HG02943 (cell line): ENCODE measurements at regions not wholly inside any gene's neighbourhood (a gene's known extent, or its start where the extent isn't known, plus 50 kb on each side); places are given as distances from the start of the nearest gene placed in this dataset.
"Not testable (repeated sequence)": the region's sequence is repeated elsewhere in the genome, so short reads cannot be mapped to it uniquely, and the experiment has no call there.

Experiments used
- ATAC-seq: cut with Tn5 transposase; IDR thresholded peaks from one replicate; pipeline ENCODE4 v1.9.1; 2021; ENCODE audit warnings: mild to moderate bottlenecking, low read depth, moderate library complexity; ENCODE audit not compliant: unreplicated experiment

DNA sequence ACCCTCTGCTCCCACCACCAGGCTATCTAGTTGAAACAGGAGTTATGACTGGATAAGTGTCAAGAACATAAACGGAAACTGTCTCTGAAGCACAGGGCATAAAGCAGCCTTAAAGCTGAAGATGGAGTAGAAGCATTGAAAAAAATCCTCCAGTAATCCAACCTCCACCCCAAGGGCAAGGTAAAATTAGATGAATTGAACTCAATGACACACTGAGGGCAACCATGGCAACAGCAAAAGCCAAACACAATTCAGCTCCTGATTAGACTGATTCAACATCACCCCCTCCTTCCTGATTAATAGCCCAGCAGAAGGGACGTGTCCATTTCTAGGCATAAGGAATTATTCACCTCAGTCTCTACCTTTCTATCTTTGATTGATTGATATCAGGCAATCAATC, 183.2 kb upstream of the MAP3K1 start:
- ATAC-seq = no peak

GRCh38 chr5:56631719-56632118, 183.6 kb upstream of the MAP3K1 start:
- no peak for ATAC-seq

- not testable (repeated sequence) for ATAC-seq
Measured at GRCh38 chr5:56628616-56629015, 186.7 kb upstream of the MAP3K1 start.

DNA sequence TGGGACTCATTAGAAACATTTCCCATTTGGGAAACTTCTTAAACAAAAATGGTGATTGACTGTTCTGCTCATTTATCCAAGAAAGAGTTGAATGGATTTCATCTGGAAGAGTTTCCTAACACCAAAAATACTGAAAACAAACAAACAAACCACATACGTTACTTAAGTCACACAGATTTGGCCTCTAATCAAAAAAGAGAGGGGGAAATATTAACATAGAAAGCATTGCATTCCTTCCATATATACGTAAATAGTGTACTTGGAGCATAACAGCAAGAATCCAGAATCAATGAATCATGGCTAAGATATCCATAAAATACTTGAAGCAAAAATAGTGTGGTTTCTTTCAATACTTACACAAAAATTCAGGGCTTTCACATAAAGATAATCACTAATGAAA, 189.8 kb upstream of the MAP3K1 start:
- no peak for ATAC-seq

DNA sequence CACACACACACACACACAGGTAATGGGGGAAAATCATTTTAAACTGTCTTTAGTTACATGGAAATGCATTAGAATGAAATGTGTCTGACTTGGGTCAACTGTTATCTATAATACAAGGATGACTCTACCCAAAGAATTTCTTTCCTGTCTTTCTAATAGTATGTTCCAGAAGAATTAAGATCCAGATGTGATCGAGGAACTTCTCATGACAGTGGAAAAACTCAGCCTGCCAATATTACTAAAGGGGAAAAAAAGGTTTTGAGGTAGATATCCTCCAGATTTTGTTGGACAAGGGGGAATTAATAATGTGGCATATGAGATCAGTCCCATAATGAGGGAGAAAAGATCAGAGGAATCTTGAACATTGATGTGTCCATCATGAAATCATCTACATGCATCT, 190.6 kb upstream of the MAP3K1 start:
- no peak for ATAC-seq

- no peak for ATAC-seq
Measured at GRCh38 chr5:56622141-56622540, 193.2 kb upstream of the MAP3K1 start.

GRCh38 chr5:56620903-56621677, 194.3 kb upstream of the MAP3K1 start:
- ATAC-seq = no peak

GRCh38 chr5:56617998-56618397, 197.4 kb upstream of the MAP3K1 start:
- ATAC-seq = no peak

GRCh38 chr5:56616454-56617160, 198.7 kb upstream of the MAP3K1 start:
- no peak for ATAC-seq

- no peak for ATAC-seq
Measured at GRCh38 chr5:56615361-56616153, 199.8 kb upstream of the MAP3K1 start.

GRCh38 chr5:56612759-56613158, 202.6 kb upstream of the MAP3K1 start:
- ATAC-seq = no peak

- ATAC-seq = no peak
Measured at GRCh38 chr5:56612353-56612752, 203.0 kb upstream of the MAP3K1 start.

DNA sequence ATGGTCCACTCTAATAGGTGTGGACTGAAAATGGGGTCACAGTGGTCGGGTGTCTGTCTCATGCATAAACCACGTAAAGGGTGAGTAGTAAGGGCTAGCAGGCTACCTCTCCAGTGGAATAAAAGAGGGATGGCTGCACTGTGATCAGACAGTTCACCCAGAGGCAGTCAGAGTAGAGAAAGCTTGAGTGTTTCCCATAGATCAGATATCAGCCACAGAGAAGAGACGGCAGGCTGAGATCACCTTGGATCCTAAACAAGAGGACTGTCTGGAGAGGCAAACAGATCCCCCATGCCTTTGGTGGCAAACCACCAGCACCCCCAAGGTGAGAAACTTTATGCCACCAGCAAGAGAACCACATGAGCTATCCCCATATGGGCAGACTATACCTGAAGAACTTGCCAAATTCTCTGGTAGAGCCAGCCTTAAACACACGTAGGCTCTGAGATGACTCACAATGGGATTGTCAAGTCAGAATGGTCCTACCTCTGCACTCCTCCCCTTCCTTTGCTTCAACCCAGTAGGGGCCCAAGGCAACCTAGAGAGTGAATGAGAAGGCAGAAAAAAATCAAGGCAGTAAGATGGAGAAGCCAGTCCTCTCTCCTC, 205.2 kb upstream of the MAP3K1 start:
- no peak for ATAC-seq

DNA sequence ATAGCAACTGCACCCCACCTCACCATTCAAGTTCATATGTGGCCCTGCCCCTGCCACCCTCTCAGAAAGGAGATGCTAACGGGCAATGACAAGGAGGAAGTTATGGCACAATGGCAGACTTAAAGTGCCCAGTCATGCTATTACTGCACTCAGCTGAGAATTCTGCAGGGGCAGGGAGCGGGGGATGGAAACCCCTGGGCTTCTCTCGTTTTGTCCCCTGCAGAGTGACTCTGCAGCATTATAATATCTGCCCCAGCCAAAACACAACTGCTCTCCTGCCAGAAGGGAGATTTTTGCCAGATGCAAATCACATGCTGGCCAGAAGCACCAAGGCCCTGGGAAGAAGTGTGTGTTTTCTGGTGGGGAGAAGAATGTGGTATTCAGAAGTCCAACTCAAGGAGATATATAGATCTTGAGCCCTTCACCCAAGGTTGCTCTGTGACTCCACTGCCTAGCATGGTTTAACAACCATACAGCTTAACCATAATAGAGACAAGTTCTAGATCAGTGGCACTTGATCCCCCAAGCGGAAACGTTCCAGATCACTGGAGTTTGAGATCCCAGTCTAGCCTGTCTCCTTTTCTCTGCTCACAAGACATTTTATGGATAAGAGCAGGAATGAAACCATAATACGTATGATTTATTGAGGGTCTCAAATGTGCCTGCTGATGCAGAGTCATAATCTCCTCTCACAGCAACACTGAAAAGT, 207.0 kb upstream of the MAP3K1 start:
- ATAC-seq = no peak

DNA sequence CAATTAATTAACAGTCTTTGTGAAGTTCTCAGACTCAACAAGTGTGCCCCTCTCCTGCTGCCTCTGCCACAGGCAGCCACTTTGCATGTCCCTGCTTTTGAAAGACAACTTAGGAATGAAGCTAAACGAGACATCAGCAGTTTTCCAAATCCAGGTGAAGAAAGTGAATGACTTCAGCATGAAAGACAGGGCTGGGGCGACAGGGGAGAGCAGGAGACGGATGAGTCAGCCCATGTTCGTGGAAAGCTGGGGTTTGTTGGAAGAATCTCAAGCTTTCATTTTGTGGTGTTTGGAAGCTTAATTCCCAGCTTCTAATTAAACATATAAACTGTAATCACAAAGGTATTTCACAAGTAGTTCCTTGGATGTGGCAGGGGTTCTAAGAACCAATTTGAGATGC, 207.8 kb upstream of the MAP3K1 start:
- ATAC-seq = no peak

DNA sequence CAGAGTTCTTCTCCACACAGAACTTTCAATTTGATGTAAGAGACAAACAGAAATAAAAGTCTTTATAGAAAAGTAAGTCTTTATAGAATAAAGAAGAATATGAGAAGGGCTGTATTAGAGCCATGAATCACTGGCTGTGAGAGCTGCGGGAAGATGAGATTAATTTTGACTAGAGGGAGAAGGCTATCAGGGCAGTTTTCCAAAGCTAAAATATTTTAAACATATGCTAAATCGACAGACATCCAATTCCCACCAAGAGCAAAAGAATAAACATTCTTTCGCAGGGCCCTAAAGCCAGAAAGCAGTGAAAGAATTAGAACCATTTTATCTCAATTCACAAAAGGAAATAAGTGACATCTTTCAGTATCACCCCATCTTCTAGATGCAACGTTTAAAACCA, 208.3 kb upstream of the MAP3K1 start:
- no peak for ATAC-seq

GRCh38 chr5:56606192-56606591, 209.2 kb upstream of the MAP3K1 start:
- no peak for ATAC-seq

DNA sequence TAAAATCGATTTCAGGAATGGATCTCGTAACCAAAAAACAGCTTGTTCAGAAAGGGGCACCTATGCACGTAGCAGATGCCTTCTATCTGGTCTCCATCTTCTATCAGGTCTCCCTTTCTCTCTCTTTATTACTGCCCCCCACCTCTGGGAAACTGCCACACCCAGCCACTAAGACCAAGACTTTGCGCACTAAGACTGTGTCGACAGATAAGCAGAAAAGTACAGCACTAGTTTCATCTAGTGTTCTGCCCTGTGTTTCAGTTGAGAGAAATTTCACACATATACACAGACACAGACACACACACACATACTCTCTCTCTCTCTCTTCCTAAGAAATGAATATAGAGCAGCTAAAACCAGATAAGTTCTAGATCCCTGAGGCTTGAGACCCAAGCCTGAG, 210.1 kb upstream of the MAP3K1 start:
- ATAC-seq = no peak

DNA sequence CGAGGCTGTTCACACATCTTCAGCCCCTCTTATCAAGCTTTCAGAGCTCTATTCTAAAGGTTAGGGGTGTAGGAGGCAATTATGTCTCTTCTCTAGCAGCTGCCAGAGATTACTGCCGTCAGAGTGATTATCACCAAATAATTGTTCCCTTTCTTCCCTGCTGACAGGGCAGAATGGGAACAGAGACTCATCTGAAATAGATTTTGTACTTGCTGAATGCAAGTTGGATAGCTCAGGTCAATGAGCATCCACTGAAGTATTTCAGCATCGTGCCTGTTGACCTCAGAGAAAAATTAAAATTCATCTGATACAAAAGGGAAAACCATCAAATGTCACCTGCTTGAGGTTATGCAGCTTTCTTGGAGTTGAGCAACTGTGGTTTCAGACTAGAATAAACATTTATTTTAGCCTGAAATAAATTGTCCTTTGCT, 213.7 kb upstream of the MAP3K1 start:
- ATAC-seq = no peak

DNA sequence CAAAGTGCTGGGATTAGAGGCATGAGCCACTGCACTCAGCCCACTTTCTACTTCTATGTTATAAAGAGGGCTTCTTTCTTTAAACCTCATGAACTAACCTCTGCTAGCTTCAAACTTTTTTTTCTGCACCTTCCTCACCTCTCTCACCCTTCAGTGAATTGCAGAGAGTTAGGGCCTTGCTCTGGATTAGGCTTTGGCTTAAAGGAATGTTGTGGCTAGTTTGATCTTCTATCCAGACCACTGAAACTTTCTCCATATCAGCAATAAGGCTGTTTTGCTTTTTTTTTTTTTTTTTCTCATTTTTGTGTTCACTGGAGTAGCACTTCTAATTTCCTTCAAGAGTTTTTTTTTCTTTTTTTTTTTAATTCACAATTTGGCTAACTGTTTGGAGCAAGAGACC, 216.4 kb upstream of the MAP3K1 start:
- ATAC-seq = no peak
